Mucosa of descending colon (tissue), 3 donors: ENCODE measurements at regions not wholly inside any gene's neighbourhood (a gene's known extent, or its start where the extent isn't known, plus 50 kb on each side); places are given as distances from the start of the nearest gene placed in this dataset.

Experiments
- ATAC-seq: fragments of 200-7000 bp; cut with Tn5 transposase; one replicate; pipeline ENCODE4 v1.9.1; 2020; ENCODE audit warnings: mild to moderate bottlenecking, moderate library complexity
- DNase-seq, 3 donors: peaks; one replicate each; pipeline ENCODE4 v3.0.0-alpha.2; 2020
- H3K36me3 ChIP-seq: fragments of 200-600 bp; one replicate; pipeline ENCODE4 v1.8.0; 2021; ENCODE audit warnings: low read depth, mild to moderate bottlenecking
- H3K4me1 ChIP-seq: fragments of 200-600 bp; one replicate; pipeline ENCODE4 v1.8.0; 2021; ENCODE audit warnings: low read depth, mild to moderate bottlenecking
- H3K4me3 ChIP-seq: fragments of 200-600 bp; one replicate; pipeline ENCODE4 v1.8.0; 2021; ENCODE audit warnings: mild to moderate bottlenecking
- H3K9me3 ChIP-seq: fragments of 200-600 bp; one replicate; pipeline ENCODE4 v1.8.0; 2021; ENCODE audit warnings: mild to moderate bottlenecking
- CTCF ChIP-seq: fragments of 200-600 bp; IDR thresholded peaks from one replicate; pipeline ENCODE4 v1.8.0; 2022; ENCODE audit warnings: antibody characterized with exemption, mild to moderate bottlenecking
- intact Hi-C, 2 donors: fragments of 100-400 bp; cut with DNase I in 1 of 2; cut with micrococcal nuclease in 1 of 2; formaldehyde crosslinking; loops; one replicate each; pipeline versions ENCODE4 v1.11.0 to v1.11.1; 2022; cut with DNase I, micrococcal nuclease
- donor health status: DM: no; HTN: no; CAD: no; lungs with moderate emphysema.
- donor health status: DM: no; HTN: no; CAD: no.
- donor health status: DM: no; HTN: yes; CAD: no.

- no peak for DNase-seq
- Histone ChIP-seq H3K4me3 (no peak overlapping the region), H3K4me1 (no peaks in the 10 kb centered on the region), H3K36me3 (no peaks in the 10 kb centered on the region), H3K9me3 (no peaks in the 10 kb centered on the region)
- intact Hi-C loops: no loop called here
- no peak for ATAC-seq
- no peak for TF ChIP-seq CTCF
Observed at GRCh38 chr1:70896224-70896623, 151.4 kb downstream of the PTGER3 start.

GRCh38 chr1:70897273-70897672 is 150.3 kb downstream of the PTGER3 start:
- no peaks in the 10 kb centered on the region for H3K9me3 ChIP-seq
- no peaks in the 10 kb centered on the region for H3K36me3 ChIP-seq
- ATAC-seq: no peak
- no peak for TF ChIP-seq CTCF
- no peak overlapping the region for H3K4me3 ChIP-seq
- DNase-seq: no peak
- intact Hi-C loops: no loop called here
- no peaks in the 10 kb centered on the region for H3K4me1 ChIP-seq

DNA sequence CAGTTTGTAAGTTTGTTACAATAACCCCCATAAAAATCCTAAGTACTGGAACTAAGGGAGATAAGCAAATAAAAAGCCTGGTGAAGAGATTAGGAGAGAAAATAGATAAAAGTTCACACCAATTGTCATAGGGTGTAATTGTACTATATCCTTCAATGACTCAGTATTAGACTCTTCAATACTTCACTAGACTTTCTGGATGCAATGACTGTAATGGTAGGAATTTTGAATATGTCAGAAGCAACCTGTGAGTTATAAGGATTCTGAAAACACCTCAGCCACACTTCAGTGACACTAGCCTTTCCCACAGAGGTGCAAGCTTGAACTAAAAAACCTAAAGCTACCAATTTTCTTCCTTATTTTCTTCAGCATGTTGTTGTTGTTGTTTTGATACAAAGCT is 147.9 kb downstream of the PTGER3 start:
- intact Hi-C loops: no loop called here
- Histone ChIP-seq H3K4me1 (no peaks in the 10 kb centered on the region), H3K4me3 (no peak overlapping the region), H3K36me3 (no peaks in the 10 kb centered on the region), H3K9me3 (no peaks in the 10 kb centered on the region)
- no peak for DNase-seq
- TF ChIP-seq CTCF: no peak
- no peak for ATAC-seq

- no peaks in the 10 kb centered on the region for H3K36me3 ChIP-seq
- intact Hi-C loops: no loop called here
- DNase-seq (no peak), ATAC-seq (no peak)
- no peaks in the 10 kb centered on the region for H3K4me1 ChIP-seq
- no peaks in the 10 kb centered on the region for H3K9me3 ChIP-seq
- H3K4me3 ChIP-seq: no peak overlapping the region
- no peak for TF ChIP-seq CTCF
Observed at GRCh38 chr1:70902211-70902610, 145.4 kb downstream of the PTGER3 start.

- no peak for ATAC-seq
- no peak overlapping the region for H3K4me3 ChIP-seq
- H3K4me1 ChIP-seq: no peaks in the 10 kb centered on the region
- TF ChIP-seq CTCF: no peak
- intact Hi-C loops: no loop called here
- DNase-seq: no peak
- no peaks in the 10 kb centered on the region for H3K36me3 ChIP-seq
- H3K9me3 ChIP-seq: no peaks in the 10 kb centered on the region
Observed at GRCh38 chr1:70906800-70907199, 140.8 kb downstream of the PTGER3 start.

DNA sequence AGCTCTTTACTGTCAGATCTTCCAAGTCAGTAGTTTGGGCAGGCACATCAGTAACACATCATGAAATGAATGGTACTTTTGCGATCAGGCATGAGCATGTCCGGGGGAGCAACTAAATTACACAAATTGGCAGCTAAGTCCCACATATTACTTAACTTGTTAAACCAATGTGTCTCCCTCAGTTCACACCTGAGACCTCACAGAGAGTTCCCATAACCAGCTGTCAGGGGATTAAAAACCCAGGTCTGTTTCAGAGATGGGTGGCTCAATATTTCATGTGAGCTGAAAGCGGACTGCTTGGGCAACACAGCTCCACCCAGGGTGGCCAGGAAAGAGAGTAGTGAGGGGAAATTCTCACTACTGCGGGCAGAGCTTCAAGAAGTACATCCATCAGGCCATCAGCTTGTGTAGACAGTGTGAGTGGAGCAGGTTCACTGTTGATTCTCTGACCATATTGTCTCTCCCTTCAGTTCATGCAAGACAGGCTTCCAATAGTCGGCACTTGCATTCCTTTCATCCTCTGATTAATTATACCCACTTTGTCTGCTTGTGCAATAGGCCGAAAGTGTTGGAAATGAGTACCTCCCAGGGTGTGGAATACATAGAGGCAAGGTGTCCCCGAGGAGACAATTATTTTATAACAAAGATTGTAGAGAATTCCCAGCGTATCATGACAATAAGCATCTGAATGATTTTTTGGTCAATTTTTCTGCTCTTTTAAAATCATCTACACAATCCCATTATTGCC is 139.9 kb downstream of the PTGER3 start:
- H3K36me3 ChIP-seq: no peaks in the 10 kb centered on the region
- DNase-seq: no peak
- no peak for ATAC-seq
- no peaks in the 10 kb centered on the region for H3K4me1 ChIP-seq
- intact Hi-C loops: no loop called here
- no peaks in the 10 kb centered on the region for H3K9me3 ChIP-seq
- no peak overlapping the region for H3K4me3 ChIP-seq
- TF ChIP-seq CTCF: no peak
